ENCODE measurements at regions not wholly inside any gene's neighbourhood (a gene's known extent, or its start where the extent isn't known, plus 50 kb on each side); places are given as distances from the start of the nearest gene placed in this dataset.

- no peaks in the 10 kb centered on the region for H4K20me1 ChIP-seq (ENCODE audit: insufficient read depth)
- no peak overlapping the region for H3K9ac ChIP-seq (ENCODE audit: low read length)
- no peak for TF ChIP-seq SRF (IDR thresholded peaks at IDR 0.05; ENCODE audit: low read depth)
- TF ChIP-seq REST (IDR thresholded peaks at IDR 0.05; ENCODE audit: low read depth): no peak
- no peak for TF ChIP-seq EZH2phosphoT487 (IDR thresholded peaks at IDR 0.05; ENCODE audit: borderline replicate concordance)
- TF ChIP-seq SP1 (IDR thresholded peaks at IDR 0.05; ENCODE audit: low read depth): no peak
- TF ChIP-seq POLR2AphosphoS5 (IDR thresholded peaks at IDR 0.05; ENCODE audit: low read depth, low read length): no peak
- TF ChIP-seq POLR2A (IDR thresholded peaks at IDR 0.05; ENCODE audit: borderline replicate concordance, extremely low read depth, insufficient read depth, insufficient read length): no peak
- no peak for TF ChIP-seq SIN3A (IDR thresholded peaks at IDR 0.05; ENCODE audit: low read depth)
- no peak for TF ChIP-seq YY1 (IDR thresholded peaks at IDR 0.05; ENCODE audit: extremely low read depth, insufficient replicate concordance, low read depth, low read length)
- TF ChIP-seq MAX (IDR thresholded peaks at IDR 0.05): no peak
- TF ChIP-seq ATF3 (IDR thresholded peaks at IDR 0.05): no peak
- TF ChIP-seq RAD21 (IDR thresholded peaks at IDR 0.05; ENCODE audit: low read depth): no peak
- TF ChIP-seq FOSL1 (IDR thresholded peaks at IDR 0.05; ENCODE audit: low read depth): no peak
- TF ChIP-seq CBX3 (IDR thresholded peaks at IDR 0.05; ENCODE audit: low read depth): no peak
- no peak for TF ChIP-seq ZBTB33 (IDR thresholded peaks at IDR 0.05; ENCODE audit: extremely low read depth, insufficient replicate concordance, low read length)
- TF ChIP-seq ZNF274 (IDR thresholded peaks at IDR 0.05; ENCODE audit: low read depth, low read length): no peak
- no peak for TF ChIP-seq ZFX (IDR thresholded peaks at IDR 0.05)
- TF ChIP-seq CEBPB (IDR thresholded peaks at IDR 0.05; ENCODE audit: low read depth): no peak
- no peak for TF ChIP-seq TCF7L2 (IDR thresholded peaks at IDR 0.05; ENCODE audit: borderline replicate concordance, extremely low read depth, insufficient read depth, insufficient read length)
- TF ChIP-seq JUND (IDR thresholded peaks at IDR 0.05): no peak
- no peaks in the 10 kb centered on the region for H3K4me1 ChIP-seq (ENCODE audit: control insufficient read depth in 1 of 2, insufficient read depth in 2 of 2, low read length in 2 of 2)
- no peaks in the 10 kb centered on the region for H3K36me3 ChIP-seq (ENCODE audit: control insufficient read depth in 1 of 2, insufficient read depth in 2 of 2, low read length in 2 of 2)
- POLR2A ChIA-PET: no interaction called here
- no peaks in the 10 kb centered on the region for H3K9me2 ChIP-seq (ENCODE audit: insufficient read depth)
- no peak overlapping the region for H3K27ac ChIP-seq (ENCODE audit: low read depth, low read length)
- H3K9me3 ChIP-seq (ENCODE audit: control insufficient read depth in 1 of 2, insufficient read depth in 1 of 2, low read depth in 1 of 2, low read length in 2 of 2): peaks cover 0 to 12% of the 10 kb centered on the region in 2 experiments; a peak in 2 of 4 replicates
- RAD21 ChIA-PET (ENCODE audit: low non-redundant PET in 1 of 2, low total read pairs in 2 of 2, uncharacterized antibody in 2 of 2, unreplicated experiment in 2 of 2): no interaction called here
- DNase-seq (ENCODE audit: low read depth, low spot score): no peak
- CTCF ChIA-PET: no interaction called here
- intact Hi-C loops (cut with micrococcal nuclease): no loop called here
- no TSS peak for BruUV-seq (replicated peaks)
- no peak overlapping the region for H3K4me3 ChIP-seq (replicated peaks in 1 of 2; ENCODE audit: low read depth in 1 of 2, low read length in 2 of 2)
- ATAC-seq: no peak
- no peaks in the 10 kb centered on the region for H3K79me2 ChIP-seq (ENCODE audit: insufficient read depth, low read length)
- H2AFZ ChIP-seq (ENCODE audit: low read depth, low read length, poor library complexity, severe bottlenecking): no peak overlapping the region
- H3K27me3 ChIP-seq (ENCODE audit: insufficient read depth, low read length): no peaks in the 10 kb centered on the region
- no peak overlapping the region for H3K4me2 ChIP-seq (ENCODE audit: low read length)
Observed at GRCh38 chr7:145394126-145394525, 558.3 kb upstream of the TPK1 start.

All from HCT116 (cell line).